Vagina (tissue), 2 donors: ENCODE measurements at regions not wholly inside any gene's neighbourhood (a gene's known extent, or its start where the extent isn't known, plus 50 kb on each side); places are given as distances from the start of the nearest gene placed in this dataset.

Experiments used
- DNase-seq, 2 donors: peaks; one replicate each; pipeline ENCODE4 v3.0.0-alpha.2; 2017; ENCODE audit errors: extremely low spot score in 2 of 2
- H3K27ac ChIP-seq: fragments of 200-600 bp; sonication (generic); one replicate; pipeline ENCODE4 v1.5.1; 2019
- H3K27me3 ChIP-seq: fragments of 200-600 bp; sonication (generic); one replicate; pipeline ENCODE4 v1.5.1; 2019
- H3K36me3 ChIP-seq, 2 donors: fragments of 200-600 bp; sonication (generic); one replicate each; pipeline ENCODE4 v1.5.1; 2017 to 2019
- H3K4me1 ChIP-seq: fragments of 200-600 bp; sonication (generic); one replicate; pipeline ENCODE4 v1.5.1; 2019
- H3K4me3 ChIP-seq, 2 donors: fragments of 200-600 bp; sonication (generic); 1 replicate in 1 of 2; 2 replicates in 1 of 2; pipeline ENCODE4 v1.5.1; 2016 to 2019
- H3K9me3 ChIP-seq: fragments of 200-600 bp; sonication (generic); one replicate; pipeline ENCODE4 v1.5.1; 2019
- CTCF ChIP-seq, 3 experiments: fragments of 450-650 bp in 2 of 3; fragments of 200-600 bp in 1 of 3; sonication (generic) in 1 of 3; IDR thresholded peaks; one replicate each; pipeline ENCODE4 v1.5.1; 2017 to 2019; ENCODE audit warnings: antibody characterized with exemption in 3 of 3, mild to moderate bottlenecking in 2 of 3, moderate library complexity in 2 of 3
- POLR2A ChIP-seq, 2 donors: fragments of 450-650 bp; IDR thresholded peaks; one replicate each; pipeline ENCODE4 v1.6.1; 2017; ENCODE audit warnings: antibody characterized with exemption in 2 of 2, mild to moderate bottlenecking in 2 of 2, moderate library complexity in 2 of 2
- POLR2AphosphoS5 ChIP-seq, 2 donors: sonication (generic); formaldehyde crosslinking; IDR thresholded peaks; one replicate each; pipeline ENCODE4 v1.9.0; 2017; ENCODE audit warnings: antibody characterized with exemption in 2 of 2, mild to moderate bottlenecking in 2 of 2, low read depth in 1 of 2; ENCODE audit not compliant: insufficient read depth in 1 of 2
- intact Hi-C: fragments of 100-400 bp; cut with DNase I; formaldehyde crosslinking; loops from one replicate; pipeline ENCODE4 v1.15.1; 2023

- DNase-seq: no peak
- H3K27ac ChIP-seq: no peak overlapping the region
- H3K9me3 ChIP-seq: no peaks in the 10 kb centered on the region
- no peaks in the 10 kb centered on the region for H3K27me3 ChIP-seq
- no peaks in the 10 kb centered on the region for H3K4me1 ChIP-seq
- H3K4me3 ChIP-seq: no peak overlapping the region
- no peaks in the 10 kb centered on the region for H3K36me3 ChIP-seq
- intact Hi-C loops: no loop called here
- TF ChIP-seq CTCF (IDR thresholded peaks at IDR 0.05) (no peak), POLR2AphosphoS5 (IDR thresholded peaks at IDR 0.05; ENCODE audit: insufficient read depth in 1 of 2, low read depth in 1 of 2) (no peak), POLR2A (IDR thresholded peaks at IDR 0.05) (no peak)
Observed at GRCh38 chr18:28651298-28651697, 474.4 kb upstream of the CDH2 start.

GRCh38 chr18:28650860-28651259 lies 473.9 kb upstream of the CDH2 start:
- intact Hi-C loops: no loop called here
- Histone ChIP-seq H3K9me3 (no peaks in the 10 kb centered on the region), H3K4me3 (no peak overlapping the region), H3K27ac (no peak overlapping the region), H3K27me3 (no peaks in the 10 kb centered on the region), H3K36me3 (no peaks in the 10 kb centered on the region), H3K4me1 (no peaks in the 10 kb centered on the region)
- TF ChIP-seq CTCF (IDR thresholded peaks at IDR 0.05) (no peak), POLR2A (IDR thresholded peaks at IDR 0.05) (no peak), POLR2AphosphoS5 (IDR thresholded peaks at IDR 0.05; ENCODE audit: insufficient read depth in 1 of 2, low read depth in 1 of 2) (no peak)
- no peak for DNase-seq

- Histone ChIP-seq H3K4me3 (no peak overlapping the region), H3K27me3 (no peaks in the 10 kb centered on the region), H3K4me1 (no peaks in the 10 kb centered on the region), H3K27ac (no peak overlapping the region), H3K36me3 (no peaks in the 10 kb centered on the region), H3K9me3 (no peaks in the 10 kb centered on the region)
- intact Hi-C loops: no loop called here
- TF ChIP-seq CTCF (IDR thresholded peaks at IDR 0.05) (no peak), POLR2A (IDR thresholded peaks at IDR 0.05) (no peak), POLR2AphosphoS5 (IDR thresholded peaks at IDR 0.05; ENCODE audit: insufficient read depth in 1 of 2, low read depth in 1 of 2) (no peak)
- no peak for DNase-seq
Observed at GRCh38 chr18:28647961-28648360, 471.0 kb upstream of the CDH2 start.

GRCh38 chr18:28637897-28638296 lies 461.0 kb upstream of the CDH2 start:
- Histone ChIP-seq H3K4me3 (no peak overlapping the region), H3K27ac (no peak overlapping the region), H3K4me1 (no peaks in the 10 kb centered on the region), H3K27me3 (no peaks in the 10 kb centered on the region), H3K36me3 (no peaks in the 10 kb centered on the region), H3K9me3 (no peaks in the 10 kb centered on the region)
- no peak for DNase-seq
- intact Hi-C loops: no loop called here
- TF ChIP-seq POLR2AphosphoS5 (IDR thresholded peaks at IDR 0.05; ENCODE audit: insufficient read depth in 1 of 2, low read depth in 1 of 2) (no peak), CTCF (IDR thresholded peaks at IDR 0.05) (no peak), POLR2A (IDR thresholded peaks at IDR 0.05) (no peak)

- Histone ChIP-seq H3K4me1 (no peaks in the 10 kb centered on the region), H3K27me3 (no peaks in the 10 kb centered on the region), H3K9me3 (no peaks in the 10 kb centered on the region), H3K27ac (no peak overlapping the region), H3K36me3 (no peaks in the 10 kb centered on the region), H3K4me3 (no peak overlapping the region)
- TF ChIP-seq POLR2AphosphoS5 (IDR thresholded peaks at IDR 0.05; ENCODE audit: insufficient read depth in 1 of 2, low read depth in 1 of 2): no peak
- TF ChIP-seq CTCF (IDR thresholded peaks at IDR 0.05): no peak
- TF ChIP-seq POLR2A (IDR thresholded peaks at IDR 0.05): no peak
- intact Hi-C loops: no loop called here
- no peak for DNase-seq
Observed at GRCh38 chr18:28635530-28635929, 458.6 kb upstream of the CDH2 start.
